MM.1S (cell line): ENCODE measurements at regions not wholly inside any gene's neighbourhood (a gene's known extent, or its start where the extent isn't known, plus 50 kb on each side); places are given as distances from the start of the nearest gene placed in this dataset.

ENCODE experiments used
- EZH2 ChIP-seq: fragments of 300-600 bp; sonication (generic); optimal IDR thresholded peaks from 2 replicates; pipeline ENCODE3; 2017; ENCODE audit warnings: low read depth, mild to moderate bottlenecking, antibody characterized with exemption, low read length, mixed read lengths
- EZH2phosphoT487 ChIP-seq: fragments of 300-600 bp; sonication (generic); IDR thresholded peaks from 2 replicates; pipeline ENCODE4 v1.6.1; 2018; ENCODE audit warnings: antibody characterized with exemption, low read length
- TF ChIP-seq, protein P1 (sequence below): fragments of 300-600 bp; sonication (generic); IDR thresholded peaks from 2 replicates; pipeline ENCODE4 v1.5.1; 2016; ENCODE audit warnings: antibody characterized with exemption, low read length, mixed read lengths

DNA sequence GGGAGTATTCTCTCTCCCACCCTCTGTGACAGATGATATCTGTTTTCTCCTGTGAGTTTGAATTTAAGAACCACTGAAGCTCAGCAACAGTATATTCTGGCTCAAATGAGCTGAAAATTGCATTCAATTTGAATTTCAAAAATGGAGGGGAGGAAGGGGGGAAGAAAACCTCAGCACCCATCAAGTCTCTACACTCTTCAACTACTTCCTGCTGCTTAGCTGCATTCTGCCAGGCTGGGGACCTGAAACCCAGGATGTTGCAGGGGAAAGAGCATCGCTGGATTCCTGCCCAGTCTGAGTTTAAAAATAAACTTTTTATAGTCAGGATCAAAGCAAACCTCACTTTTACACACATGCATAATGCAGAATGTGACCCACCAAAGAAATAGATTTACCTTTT is 214.3 kb upstream of the ESRRG start:
- TF ChIP-seq, protein P1, sequence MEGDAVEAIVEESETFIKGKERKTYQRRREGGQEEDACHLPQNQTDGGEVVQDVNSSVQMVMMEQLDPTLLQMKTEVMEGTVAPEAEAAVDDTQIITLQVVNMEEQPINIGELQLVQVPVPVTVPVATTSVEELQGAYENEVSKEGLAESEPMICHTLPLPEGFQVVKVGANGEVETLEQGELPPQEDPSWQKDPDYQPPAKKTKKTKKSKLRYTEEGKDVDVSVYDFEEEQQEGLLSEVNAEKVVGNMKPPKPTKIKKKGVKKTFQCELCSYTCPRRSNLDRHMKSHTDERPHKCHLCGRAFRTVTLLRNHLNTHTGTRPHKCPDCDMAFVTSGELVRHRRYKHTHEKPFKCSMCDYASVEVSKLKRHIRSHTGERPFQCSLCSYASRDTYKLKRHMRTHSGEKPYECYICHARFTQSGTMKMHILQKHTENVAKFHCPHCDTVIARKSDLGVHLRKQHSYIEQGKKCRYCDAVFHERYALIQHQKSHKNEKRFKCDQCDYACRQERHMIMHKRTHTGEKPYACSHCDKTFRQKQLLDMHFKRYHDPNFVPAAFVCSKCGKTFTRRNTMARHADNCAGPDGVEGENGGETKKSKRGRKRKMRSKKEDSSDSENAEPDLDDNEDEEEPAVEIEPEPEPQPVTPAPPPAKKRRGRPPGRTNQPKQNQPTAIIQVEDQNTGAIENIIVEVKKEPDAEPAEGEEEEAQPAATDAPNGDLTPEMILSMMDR, result no peak
- TF ChIP-seq EZH2 (no peak), EZH2phosphoT487 (no peak)
